Stimulated activated CD4-positive, alpha-beta T cell treated with anti-CD3 and anti-CD28 coated beads, Interleukin-4, amount 100 ng/mL, for 4 hours (primary cell): ENCODE measurements at regions not wholly inside any gene's neighbourhood (a gene's known extent, or its start where the extent isn't known, plus 50 kb on each side); places are given as distances from the start of the nearest gene placed in this dataset.

Experiments
- DNase-seq, 2 experiments: peaks; one replicate each; pipeline ENCODE4 v3.0.0-alpha.2; 2020

DNA sequence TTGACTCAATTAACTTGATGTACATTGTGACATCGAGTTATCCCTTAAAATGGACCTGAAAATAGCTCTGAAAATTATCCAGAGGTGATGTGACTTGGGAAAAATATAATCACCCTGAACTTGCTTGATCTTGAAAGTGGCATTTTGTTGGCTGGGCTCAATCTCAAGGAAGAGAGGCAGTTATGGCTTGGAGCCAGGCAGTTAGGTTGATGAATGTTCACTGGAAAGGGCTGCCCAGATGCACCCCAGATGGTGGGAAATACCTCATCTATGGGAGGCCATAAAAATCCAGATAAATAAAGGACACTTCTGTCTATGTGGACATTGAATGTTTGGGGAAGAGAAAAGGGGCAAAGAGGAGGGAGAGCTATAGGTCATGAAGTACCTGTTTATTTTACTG is 55.7 kb upstream of the OR5AN1 start:
- no peak for DNase-seq

DNA sequence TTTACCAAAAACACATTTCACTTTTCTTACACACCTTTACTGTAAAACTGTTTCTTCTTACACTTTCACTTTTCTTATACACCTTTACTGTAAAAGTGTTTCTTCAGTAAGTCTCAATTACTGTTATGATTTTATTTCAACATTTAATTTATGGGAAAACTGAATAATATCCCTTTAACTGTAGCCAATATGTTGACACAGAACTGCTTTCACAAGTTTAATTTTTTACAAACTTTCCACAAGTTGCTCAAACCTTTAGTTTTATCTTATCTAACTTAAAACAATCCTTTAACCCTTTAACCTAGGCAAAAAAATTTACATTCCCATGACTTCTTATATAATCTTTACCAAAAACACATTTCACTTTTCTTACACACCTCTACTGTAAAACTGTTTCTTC is 63.3 kb upstream of the OR5AN1 start:
- no peak for DNase-seq

DNA sequence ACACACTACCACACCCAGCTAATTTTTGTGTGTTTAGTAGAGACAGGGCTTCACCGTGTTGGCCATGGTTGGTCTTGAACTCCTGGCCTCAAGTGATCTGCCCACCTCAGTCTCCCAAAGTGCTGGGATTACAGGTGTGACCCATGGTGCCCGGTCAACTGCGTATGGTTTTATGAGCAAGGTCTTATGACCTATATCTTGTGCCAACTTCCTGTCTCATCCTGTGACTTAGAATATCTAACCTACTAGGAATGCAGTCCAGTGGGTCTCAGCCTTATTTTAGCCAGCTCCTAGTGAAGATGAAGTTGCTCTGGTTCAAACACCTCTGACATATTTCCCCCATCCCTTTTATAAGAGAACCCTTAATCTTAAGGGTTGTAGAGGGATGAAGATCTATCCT is 66.1 kb upstream of the OR5AN1 start:
- no peak for DNase-seq

DNA sequence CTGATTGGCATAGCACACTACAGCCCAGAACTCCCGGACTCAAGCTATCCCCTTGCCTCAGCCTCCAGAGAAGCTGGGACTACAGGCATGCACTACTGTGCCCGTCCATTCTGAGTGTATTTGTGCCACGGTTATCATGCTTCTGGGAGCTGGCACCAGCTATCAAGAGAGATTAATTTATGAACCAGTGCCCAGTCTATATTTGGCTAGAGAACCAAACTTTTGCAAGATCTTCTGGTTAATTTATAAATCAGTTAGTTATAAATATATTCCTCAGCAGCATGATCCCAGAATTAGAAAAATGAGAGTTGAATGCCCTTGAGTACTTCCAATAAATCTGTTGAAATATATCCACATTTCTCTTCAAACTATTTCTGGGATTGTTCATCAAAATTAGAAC is 67.5 kb upstream of the OR5AN1 start:
- DNase-seq = no peak

DNA sequence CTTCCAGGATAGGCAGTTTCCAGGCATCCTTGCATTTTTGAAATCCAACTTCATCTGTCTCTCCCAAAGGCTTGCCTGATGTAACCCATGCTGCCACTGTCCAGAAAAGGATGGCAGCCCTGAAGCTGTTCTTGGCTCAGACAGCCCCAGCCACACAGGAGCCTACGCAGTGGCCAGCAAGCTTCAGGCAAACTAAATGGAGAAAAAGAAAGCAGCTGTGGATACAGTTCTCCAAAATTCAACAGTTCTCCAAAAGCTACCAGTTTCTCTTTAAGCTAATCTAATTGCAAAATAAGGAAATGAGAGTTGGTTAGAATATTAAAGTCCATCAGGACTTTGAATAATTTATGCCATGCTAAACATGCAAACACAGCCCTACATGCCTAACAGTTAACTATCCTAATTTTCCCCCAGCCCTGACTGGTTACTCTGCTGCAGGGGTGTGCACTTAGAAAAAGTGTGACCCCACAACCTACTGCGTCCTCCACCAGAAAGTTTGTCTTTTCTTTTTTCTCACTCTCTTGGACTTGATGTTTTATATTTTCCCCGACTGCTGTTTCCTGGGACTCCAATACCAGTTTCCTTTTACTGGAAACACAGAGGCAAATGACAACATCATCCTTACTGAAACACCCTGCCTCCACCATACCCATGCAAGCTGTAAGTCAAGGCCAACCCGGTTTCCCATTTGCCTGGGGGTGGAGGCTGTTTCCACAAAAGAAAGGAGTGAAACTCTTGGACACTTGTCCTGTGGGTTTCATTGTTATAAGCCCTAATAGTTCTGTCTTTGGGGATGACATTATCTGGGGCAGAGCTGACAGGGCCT is 69.1 kb upstream of the OR5AN1 start:
- no peak for DNase-seq

DNA sequence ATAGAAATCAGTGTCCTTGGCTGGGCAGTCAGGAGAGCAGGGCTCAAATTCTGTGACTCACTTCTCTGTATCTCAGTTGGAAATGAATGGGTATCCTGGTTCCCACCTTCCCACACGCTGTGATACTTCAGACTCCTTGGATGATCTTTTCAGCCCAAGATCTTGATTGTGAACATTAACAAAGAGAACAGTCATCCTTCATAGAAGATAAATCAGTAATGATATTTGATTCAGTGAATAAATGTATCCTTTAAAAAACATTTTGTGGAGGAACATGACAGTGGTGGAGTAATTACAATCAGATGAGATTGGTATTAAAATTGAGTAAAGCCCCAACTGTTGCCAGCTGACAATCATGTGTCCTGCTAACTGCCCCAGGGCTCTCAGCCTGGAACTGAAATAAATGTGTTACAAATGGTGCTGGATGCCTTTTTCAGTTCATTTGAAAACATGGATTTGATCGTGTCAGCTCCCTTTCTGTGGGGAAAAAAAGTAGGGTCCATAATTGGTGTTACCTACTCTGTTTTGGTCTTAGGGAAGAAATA is 72.9 kb upstream of the OR5AN1 start:
- DNase-seq = no peak

DNA sequence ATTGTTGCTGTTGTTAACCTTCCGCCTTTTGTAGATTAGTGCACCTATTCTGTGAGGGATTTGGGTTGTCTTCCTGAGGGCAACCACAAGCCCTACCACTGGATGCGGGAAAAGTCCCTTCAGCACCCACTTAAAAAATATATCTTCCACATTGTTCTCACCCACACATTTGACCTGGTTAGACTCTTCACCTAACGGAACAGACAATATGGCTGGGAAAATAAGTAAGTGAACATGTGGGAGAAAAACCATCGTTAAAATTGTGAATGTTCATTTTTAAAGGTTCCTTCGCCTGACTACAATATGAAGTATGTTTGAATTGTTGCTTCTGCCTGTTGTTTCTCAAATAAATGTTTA is 72.0 kb upstream of the MPEG1 start:
- no peak for DNase-seq

DNA sequence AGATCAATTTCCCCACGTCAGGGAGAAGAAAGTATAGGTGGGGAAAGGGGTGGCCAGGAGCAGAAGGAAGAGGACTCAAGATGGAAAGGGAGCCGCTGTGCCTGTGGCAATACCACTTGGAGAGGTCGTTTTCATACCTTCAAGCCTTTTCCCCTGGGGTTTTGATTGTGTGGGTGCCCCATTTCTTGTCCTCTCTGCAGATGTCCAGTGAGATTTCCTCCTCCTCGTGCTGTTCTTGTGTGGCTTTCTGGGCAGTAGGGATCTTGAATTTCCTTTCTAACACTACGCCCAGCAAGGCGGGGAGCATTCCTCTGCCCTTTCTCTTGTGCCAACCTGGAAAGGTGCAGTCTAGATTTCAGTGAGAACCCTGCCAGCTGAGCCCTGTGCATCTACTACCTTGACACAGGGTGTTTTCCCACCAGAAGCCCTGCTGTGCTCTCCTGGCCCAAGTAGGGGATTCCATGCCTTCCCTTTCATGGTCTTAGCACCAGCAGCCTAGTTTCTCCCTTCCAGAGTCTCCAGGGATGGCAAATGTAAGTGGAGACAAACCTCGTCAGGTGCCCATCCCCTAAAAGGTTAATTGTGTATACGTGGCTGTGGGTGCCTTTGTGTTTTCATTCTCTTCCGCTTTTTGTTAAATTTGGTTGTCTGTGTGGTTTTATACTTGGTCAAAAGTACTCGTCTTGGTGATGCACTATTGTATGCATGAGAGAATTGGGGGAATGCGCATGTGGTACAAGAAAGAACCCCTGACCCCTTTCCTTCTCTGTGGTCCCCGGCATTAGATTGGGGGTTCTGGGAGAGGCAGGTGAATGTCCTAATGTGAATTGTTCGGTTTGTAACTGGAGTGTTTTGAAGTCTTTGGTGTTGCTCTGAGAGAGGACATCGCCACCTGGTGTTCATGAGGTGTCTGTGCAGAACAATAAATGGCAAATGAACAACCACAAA is 71.4 kb upstream of the MPEG1 start:
- DNase-seq = peak; percentile 11 to 41

DNA sequence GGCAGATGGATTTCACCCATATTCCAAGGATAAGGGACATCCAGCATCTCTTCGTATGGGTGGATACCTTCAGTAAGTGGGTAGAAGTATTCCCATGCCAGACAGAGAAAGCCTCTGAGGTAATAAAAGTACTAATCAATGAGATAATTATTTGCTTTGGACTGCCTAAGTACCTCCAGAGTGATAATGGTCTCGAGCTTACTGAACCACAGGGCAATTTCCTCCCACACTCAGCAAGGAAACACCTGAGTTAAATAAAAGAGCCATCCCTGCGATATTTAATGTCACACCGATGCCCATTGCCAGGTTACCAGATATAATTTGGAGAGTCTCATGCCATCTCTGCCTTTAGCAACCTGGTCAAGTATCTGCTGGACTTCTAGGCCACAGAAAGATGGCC is 70.6 kb upstream of the MPEG1 start:
- DNase-seq = no peak

DNA sequence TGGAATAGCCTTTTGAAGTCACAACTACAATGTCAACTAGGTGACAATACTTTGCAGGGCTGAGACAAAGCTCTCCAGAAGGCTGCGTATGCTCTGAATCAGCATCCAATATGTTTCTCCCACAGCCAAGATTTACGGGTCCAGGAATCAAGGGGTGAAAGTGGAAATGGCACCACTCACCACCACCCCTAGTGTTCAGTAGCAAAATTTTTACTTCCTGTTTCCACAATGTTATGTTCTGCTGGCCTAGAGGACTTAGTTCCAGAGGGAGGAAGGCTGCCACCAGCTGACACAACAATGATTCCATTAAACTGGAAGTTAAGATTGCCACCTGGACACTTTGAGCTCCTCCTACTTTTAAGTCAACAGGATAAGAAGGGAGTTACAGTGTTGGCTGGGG is 68.5 kb upstream of the MPEG1 start:
- DNase-seq = no peak

DNA sequence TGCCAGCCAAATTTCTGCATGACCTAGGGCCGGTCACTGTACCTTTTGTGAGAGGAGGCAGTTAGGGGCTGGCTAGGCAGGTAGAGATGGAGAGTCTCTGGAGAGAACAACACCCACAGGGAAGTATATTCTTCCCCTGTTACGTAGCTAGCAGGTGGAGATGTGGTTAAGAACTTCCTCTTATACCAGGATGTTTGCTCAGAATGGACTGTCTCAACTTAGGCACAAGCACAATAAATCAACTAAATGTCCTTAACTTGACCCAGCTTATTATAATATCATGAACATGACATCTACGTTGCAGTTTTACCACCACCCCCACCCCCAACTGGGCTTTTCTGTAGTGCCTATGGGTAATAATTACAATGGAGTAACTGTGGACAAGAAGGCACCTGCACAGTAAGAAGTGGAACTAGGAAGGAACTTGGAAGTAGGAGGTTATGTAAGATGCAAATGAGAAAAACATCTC is 60.7 kb upstream of the MPEG1 start:
- no peak for DNase-seq

DNA sequence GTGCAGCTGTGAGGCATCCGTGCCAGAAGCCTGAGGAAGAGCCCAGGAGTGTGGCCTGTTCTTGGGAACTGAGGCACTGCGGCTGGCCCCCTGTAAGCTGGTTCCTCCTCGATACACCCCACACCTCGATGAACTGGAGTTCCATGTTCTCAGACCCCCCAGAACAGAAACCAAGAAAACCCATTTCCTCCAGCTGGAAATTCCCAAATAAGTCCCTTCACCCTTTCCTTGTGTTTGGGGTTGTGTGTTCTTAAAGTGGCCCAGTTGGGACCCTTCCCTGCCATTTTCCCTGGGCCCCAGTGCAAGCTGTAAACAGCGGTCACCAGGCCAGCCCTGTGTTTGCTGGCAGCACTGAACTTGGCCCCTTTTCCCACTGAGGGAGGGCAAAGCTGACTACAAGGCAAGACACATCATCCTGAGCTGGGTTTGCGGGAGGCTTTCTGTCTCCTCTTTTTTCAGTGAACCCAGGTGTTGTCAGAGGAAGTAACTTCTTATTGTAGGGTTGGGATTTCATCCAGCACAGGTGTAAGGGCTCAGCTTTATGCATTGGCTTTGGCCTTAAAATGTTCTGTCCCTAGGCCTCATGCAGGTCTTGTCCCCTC is 60.1 kb upstream of the MPEG1 start:
- no peak for DNase-seq

DNA sequence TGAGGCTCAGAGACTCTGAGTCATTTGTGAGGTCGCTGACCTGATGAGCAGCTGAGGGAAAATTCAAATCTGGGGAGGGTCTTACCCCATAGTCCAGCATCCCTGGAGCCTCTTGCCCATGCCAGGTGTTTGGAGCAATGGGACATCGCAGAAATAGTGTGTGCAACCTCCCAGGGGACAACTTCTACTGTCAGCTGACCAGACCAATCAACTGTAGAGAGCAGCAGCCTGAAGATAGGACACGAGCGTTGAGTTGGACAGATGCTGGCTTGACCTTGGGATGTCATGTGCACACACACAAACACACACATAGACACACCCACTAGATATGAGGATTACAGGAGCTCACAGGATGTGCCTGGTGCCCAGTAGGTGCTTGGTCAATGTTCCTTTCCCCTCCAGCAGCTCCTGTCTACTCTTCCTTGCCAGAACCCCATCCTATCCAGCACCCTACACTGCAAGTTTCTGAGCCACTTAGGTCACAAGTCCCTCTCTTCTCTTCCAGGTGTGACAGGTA is 59.1 kb upstream of the MPEG1 start:
- no peak for DNase-seq

DNA sequence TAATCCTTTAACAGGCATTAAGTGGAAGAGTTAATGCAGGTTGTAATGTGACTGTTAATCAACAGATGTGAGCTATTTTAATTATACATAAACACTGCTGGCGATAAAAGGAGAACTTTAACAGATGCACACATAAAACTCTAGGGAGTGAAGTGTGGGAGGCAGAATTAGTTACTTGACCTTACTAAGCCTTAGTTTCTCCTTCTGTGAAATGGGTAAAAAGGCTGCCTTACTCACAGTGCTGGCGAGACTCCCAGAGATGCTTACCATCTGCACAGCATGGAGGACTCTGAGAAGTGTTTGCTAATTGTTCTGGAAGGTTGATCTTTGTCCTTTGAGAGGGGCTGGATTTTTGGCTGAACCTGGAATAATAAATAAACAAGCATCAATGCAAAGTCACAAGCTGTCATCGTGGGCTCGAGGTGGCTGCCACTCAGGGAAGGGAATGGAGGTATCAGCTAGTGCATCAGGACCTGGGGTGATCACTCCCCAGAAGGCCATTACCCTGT is 58.6 kb upstream of the MPEG1 start:
- DNase-seq = no peak

DNA sequence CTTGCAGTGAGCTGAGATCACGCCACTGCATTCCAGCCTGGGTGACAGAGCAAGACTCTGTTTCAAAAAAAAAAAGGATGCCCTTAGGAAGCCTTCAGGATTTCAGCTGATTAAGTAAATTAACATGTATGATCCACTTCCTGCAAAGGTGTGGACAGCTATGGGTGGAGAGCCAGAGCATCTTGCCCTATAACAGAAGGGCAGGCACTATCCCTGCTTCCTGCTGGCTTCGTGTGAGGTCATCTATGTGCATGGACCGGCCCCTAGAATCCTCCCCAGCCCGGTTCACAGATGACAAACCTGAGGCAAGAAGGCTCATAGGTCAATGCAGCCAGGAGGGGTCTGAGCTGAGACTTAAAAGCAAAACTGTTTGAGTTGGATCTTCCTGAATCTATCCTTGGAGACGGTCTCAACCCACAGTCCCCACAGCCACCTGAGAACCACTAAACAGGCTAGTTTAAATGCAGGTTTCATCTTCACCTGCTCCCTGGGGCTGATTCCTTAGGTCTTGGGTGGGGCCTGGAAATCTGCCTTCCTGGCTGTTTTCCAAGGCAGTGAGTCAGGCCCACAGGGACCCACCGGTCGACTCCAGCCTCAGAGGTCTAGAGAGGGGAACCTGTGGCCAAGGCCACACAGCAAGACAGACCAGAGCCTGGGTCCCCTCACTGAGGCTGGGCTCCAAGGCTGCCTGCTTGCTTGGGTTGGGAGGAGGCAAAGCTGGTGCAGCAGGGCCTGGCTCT is 55.2 kb upstream of the MPEG1 start:
- no peak for DNase-seq

DNA sequence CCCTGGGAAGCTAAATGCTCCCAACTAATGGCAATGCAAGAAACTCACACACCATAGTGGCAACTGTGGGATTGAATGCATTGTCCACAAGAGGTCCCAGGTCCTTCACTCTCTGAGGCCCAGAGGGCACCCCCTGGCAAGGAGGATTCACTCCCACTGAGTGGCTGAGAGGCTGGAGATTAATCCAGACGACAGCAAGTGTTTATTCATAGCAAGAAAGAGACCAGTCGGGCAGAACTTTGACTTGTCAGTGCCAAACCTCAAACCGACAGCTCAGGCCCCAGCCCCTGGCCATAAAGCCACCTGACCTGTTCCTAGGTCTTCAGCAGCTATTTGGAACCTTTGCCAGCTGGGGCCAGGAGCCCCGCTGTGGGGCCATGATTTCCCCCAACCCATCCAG is 54.5 kb upstream of the MPEG1 start:
- no peak for DNase-seq

DNA sequence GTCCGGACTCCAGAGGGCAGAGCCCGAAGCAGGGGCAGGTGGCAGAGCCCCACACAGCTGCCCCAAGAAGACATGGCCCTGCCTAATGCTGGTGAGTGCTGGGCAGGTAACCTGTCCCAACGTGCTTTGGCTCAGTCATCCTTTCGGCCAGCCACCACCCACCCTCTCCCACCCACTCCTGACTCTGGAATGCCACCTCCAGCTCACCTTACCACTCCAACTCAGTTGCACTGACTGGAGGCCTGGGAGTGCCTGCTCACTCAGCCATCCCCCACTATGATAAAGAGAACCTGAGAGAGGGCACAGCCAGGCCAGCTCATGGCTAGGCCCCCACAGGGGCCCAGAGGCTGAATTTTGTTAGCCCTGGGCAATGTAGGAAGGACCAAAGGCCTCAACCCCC is 53.8 kb upstream of the MPEG1 start:
- DNase-seq = no peak

DNA sequence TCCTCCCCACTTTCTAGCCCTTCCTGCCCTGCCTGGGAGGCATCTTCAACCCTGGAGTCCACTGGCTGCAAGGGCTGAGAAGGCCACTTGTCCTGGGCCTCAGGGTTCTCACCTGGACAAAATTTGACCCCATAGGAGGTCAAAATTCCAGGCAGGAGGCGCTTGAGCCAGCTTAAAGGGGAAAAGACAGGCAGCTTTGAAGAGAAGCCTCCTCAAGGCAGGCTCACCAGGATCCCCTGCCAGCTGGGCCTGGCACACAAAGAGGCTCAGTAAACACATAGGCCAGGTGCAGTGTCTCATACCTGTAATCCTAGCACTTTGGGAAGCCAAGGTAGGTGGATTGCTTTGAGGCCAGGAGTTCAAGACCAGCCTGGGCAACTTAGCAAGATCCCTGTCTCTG is 53.0 kb upstream of the MPEG1 start:
- DNase-seq = no peak

DNA sequence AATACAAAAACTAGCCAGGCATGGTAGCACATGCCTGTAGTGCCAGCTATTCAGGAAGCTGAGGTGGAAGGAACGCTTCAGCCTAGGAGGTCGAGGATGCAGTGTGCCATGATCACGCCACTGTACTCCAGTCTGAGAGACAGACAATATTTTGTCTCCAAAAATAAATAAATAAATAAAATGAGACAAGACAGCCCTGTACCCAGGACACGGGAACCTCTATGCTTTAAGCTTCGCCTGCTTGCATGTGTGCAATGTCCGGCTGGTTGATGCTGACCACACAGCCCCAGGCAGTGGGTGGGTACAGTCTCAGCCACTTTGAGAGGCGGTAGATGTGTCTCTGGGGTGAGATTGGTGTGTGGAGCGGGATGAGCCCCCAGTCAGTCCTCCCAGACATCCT is 52.0 kb upstream of the MPEG1 start:
- DNase-seq = no peak

DNA sequence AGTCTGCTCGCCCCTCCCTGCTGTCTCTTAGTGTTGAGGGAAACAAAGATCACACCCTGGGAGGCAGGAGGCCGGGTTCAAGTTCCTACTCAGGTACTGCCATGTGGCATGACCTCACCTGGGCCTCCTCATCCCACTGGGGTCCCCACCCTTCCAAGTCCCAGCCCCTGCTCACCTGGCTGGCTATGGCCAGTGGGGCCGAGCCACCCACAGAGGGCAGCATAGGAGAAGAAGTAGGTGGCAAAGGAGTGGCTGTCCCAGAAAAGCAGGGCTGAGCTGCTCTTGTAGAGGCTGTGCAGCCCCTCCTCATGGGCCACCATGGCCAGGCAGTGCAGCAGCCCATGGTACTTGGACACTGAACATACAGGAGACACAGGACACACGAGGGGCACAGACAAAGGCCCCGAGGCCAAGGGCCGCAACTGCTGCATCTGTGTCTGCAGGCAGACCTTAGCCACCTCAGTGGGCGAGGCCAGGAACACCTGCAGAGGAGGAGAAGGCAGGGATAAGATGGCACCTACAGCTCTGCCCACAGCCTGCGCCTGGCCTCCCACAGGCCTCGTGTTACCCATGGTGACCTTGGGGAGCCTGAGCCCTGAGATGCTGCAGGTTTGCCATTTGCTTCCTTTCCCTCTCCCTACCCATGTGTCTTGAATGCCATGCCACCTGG is 50.6 kb upstream of the MPEG1 start:
- DNase-seq = no peak
